ENCODE measurements at regions not wholly inside any gene's neighbourhood (a gene's known extent, or its start where the extent isn't known, plus 50 kb on each side); places are given as distances from the start of the nearest gene placed in this dataset.

GRCh38 chr10:56091872-56092271 lies 269.2 kb downstream of the ZWINT start:
- Mint-ChIP-seq H3K36me3 (ENCODE audit: low read depth) (no peaks in the 10 kb centered on the region), H3K4me3 (no peak overlapping the region), H3K9me3 (peaks cover 29% of the 10 kb centered on the region), H3K27me3 (no peaks in the 10 kb centered on the region), H3K27ac (no peak overlapping the region), H3K4me1 (ENCODE audit: low read depth) (no peaks in the 10 kb centered on the region)
- CTCF ChIA-PET = no interaction called here
- no peak overlapping the region for H3K27ac ChIP-seq (ENCODE audit: low read depth in 1 of 2, low read length in 2 of 2)
- H3K4me1 ChIP-seq (ENCODE audit: insufficient read depth, low read length) = no peaks in the 10 kb centered on the region
- POLR2A ChIA-PET = no interaction called here
- intact Hi-C loops (cut with DNase I, micrococcal nuclease) = no loop called here
- DNase-seq = no peak
- H3K9me3 ChIP-seq (ENCODE audit: control insufficient read depth in 1 of 2, insufficient read depth in 1 of 2, low read length in 2 of 2) = peaks cover 3 to 18% of the 10 kb centered on the region in 2 experiments
- H3K27me3 ChIP-seq (ENCODE audit: control insufficient read depth in 1 of 2, insufficient read depth in 2 of 2, low read length in 2 of 2) = no peaks in the 10 kb centered on the region
- no peak overlapping the region for H3K4me3 ChIP-seq (ENCODE audit: low read length)
- ATAC-seq (ENCODE audit: poor library complexity) = no peak
- TF ChIP-seq CTCF (IDR thresholded peaks at IDR 0.05) = no peak
- H3K36me3 ChIP-seq (ENCODE audit: insufficient read depth, low read length) = no peaks in the 10 kb centered on the region

GRCh38 chr10:56090914-56091540 lies 270.0 kb downstream of the ZWINT start:
- no peak overlapping the region for H3K27ac Mint-ChIP-seq
- no peaks in the 10 kb centered on the region for H3K27me3 ChIP-seq (ENCODE audit: control insufficient read depth in 1 of 2, insufficient read depth in 2 of 2, low read length in 2 of 2)
- H3K9me3 Mint-ChIP-seq = peaks cover 24% of the 10 kb centered on the region
- intact Hi-C loops (cut with DNase I, micrococcal nuclease) = no loop called here
- no peak for DNase-seq
- TF ChIP-seq CTCF (IDR thresholded peaks at IDR 0.05) = no peak
- no peak overlapping the region for H3K27ac ChIP-seq (ENCODE audit: low read depth in 1 of 2, low read length in 2 of 2)
- no peaks in the 10 kb centered on the region for H3K36me3 ChIP-seq (ENCODE audit: insufficient read depth, low read length)
- no peaks in the 10 kb centered on the region for H3K4me1 ChIP-seq (ENCODE audit: insufficient read depth, low read length)
- H3K36me3 Mint-ChIP-seq (ENCODE audit: low read depth) = no peaks in the 10 kb centered on the region
- ChIA-PET POLR2A (no interaction called here), CTCF (no interaction called here)
- no peak overlapping the region for H3K4me3 ChIP-seq (ENCODE audit: low read length)
- H3K4me1 Mint-ChIP-seq (ENCODE audit: low read depth) = no peaks in the 10 kb centered on the region
- H3K9me3 ChIP-seq (ENCODE audit: control insufficient read depth in 1 of 2, insufficient read depth in 1 of 2, low read length in 2 of 2) = peaks cover 3 to 18% of the 10 kb centered on the region in 2 experiments
- no peaks in the 10 kb centered on the region for H3K27me3 Mint-ChIP-seq
- no peak for ATAC-seq (ENCODE audit: poor library complexity)
- H3K4me3 Mint-ChIP-seq = no peak overlapping the region

- ChIA-PET CTCF (no interaction called here), POLR2A (no interaction called here)
- Mint-ChIP-seq H3K9me3 (peaks cover 17% of the 10 kb centered on the region), H3K27me3 (no peaks in the 10 kb centered on the region), H3K36me3 (ENCODE audit: low read depth) (no peaks in the 10 kb centered on the region), H3K4me3 (no peak overlapping the region), H3K27ac (no peak overlapping the region), H3K4me1 (ENCODE audit: low read depth) (no peaks in the 10 kb centered on the region)
- Histone ChIP-seq H3K27ac (ENCODE audit: low read depth in 1 of 2, low read length in 2 of 2) (no peak overlapping the region), H3K9me3 (ENCODE audit: control insufficient read depth in 1 of 2, insufficient read depth in 1 of 2, low read length in 2 of 2) (no peaks in the 10 kb centered on the region), H3K4me1 (ENCODE audit: insufficient read depth, low read length) (no peaks in the 10 kb centered on the region), H3K36me3 (ENCODE audit: insufficient read depth, low read length) (no peaks in the 10 kb centered on the region), H3K4me3 (ENCODE audit: low read length) (no peak overlapping the region), H3K27me3 (ENCODE audit: control insufficient read depth in 1 of 2, insufficient read depth in 2 of 2, low read length in 2 of 2) (no peaks in the 10 kb centered on the region)
- TF ChIP-seq CTCF (IDR thresholded peaks at IDR 0.05) = no peak
- ATAC-seq (ENCODE audit: poor library complexity) (no peak), DNase-seq (no peak)
- intact Hi-C loops (cut with DNase I, micrococcal nuclease) = no loop called here
These were observed 275.5 kb downstream of the ZWINT start for GRCh38 chr10:56085406-56086122.
